GM18907 (cell line): ENCODE measurements at regions not wholly inside any gene's neighbourhood (a gene's known extent, or its start where the extent isn't known, plus 50 kb on each side); places are given as distances from the start of the nearest gene placed in this dataset.
"Not testable (repeated sequence)": the region's sequence is repeated elsewhere in the genome, so short reads cannot be mapped to it uniquely, and the experiment has no call there.

ENCODE experiments used
- ATAC-seq: cut with Tn5 transposase; IDR thresholded peaks from one replicate; pipeline ENCODE4 v1.9.1; 2021; ENCODE audit warnings: mild to moderate bottlenecking, moderate library complexity; ENCODE audit not compliant: unreplicated experiment

GRCh38 chr14:87030197-87030596, 962.8 kb downstream of the GALC start:
- no peak for ATAC-seq

GRCh38 chr14:87020106-87020505, 972.9 kb downstream of the GALC start:
- ATAC-seq: not testable (repeated sequence)

GRCh38 chr14:87018294-87018693, 974.7 kb downstream of the GALC start:
- ATAC-seq: no peak

GRCh38 chr14:87017335-87017734, 975.6 kb downstream of the GALC start:
- no peak for ATAC-seq

GRCh38 chr14:87014856-87015255, 978.1 kb downstream of the GALC start:
- no peak for ATAC-seq

- no peak for ATAC-seq
These were observed 979.4 kb downstream of the GALC start for GRCh38 chr14:87013583-87013982.

GRCh38 chr14:87008965-87009364, 984.0 kb downstream of the GALC start:
- no peak for ATAC-seq

- no peak for ATAC-seq
These were observed 987.7 kb downstream of the GALC start for GRCh38 chr14:87005280-87005679.

GRCh38 chr14:87002776-87003175, 990.2 kb downstream of the GALC start:
- no peak for ATAC-seq

GRCh38 chr14:87001333-87001732, 991.6 kb downstream of the GALC start:
- no peak for ATAC-seq

- no peak for ATAC-seq
These were observed 992.9 kb downstream of the GALC start for GRCh38 chr14:87000081-87000480.

- ATAC-seq: no peak
These were observed 993.9 kb downstream of the GALC start for GRCh38 chr14:86999036-86999435.

GRCh38 chr14:86997271-86997670, 995.7 kb downstream of the GALC start:
- no peak for ATAC-seq

GRCh38 chr14:86990396-86990795, 1002.6 kb downstream of the GALC start:
- ATAC-seq: no peak

GRCh38 chr14:86989285-86989684, 1003.7 kb downstream of the GALC start:
- no peak for ATAC-seq

- ATAC-seq: no peak
These were observed 1005.0 kb downstream of the GALC start for GRCh38 chr14:86987966-86988365.

- no peak for ATAC-seq
These were observed 1019.8 kb downstream of the GALC start for GRCh38 chr14:86973177-86973576.

- no peak for ATAC-seq
These were observed 1021.7 kb downstream of the GALC start for GRCh38 chr14:86971292-86971691.

GRCh38 chr14:86961106-86961716, 1031.8 kb downstream of the GALC start:
- ATAC-seq: no peak

- no peak for ATAC-seq
These were observed 1037.1 kb downstream of the GALC start for GRCh38 chr14:86955771-86956354.

- ATAC-seq: no peak
These were observed 1038.4 kb downstream of the GALC start for GRCh38 chr14:86954623-86955022.

- no peak for ATAC-seq
These were observed 1046.5 kb downstream of the GALC start for GRCh38 chr14:86946446-86946845.

- no peak for ATAC-seq
These were observed 1048.5 kb downstream of the GALC start for GRCh38 chr14:86944434-86944833.
